ENCODE measurements at regions not wholly inside any gene's neighbourhood (a gene's known extent, or its start where the extent isn't known, plus 50 kb on each side); places are given as distances from the start of the nearest gene placed in this dataset.

- Histone ChIP-seq H3K36me3 (no peaks in the 10 kb centered on the region), H3K4me3 (no peak overlapping the region), H3K9me3 (no peaks in the 10 kb centered on the region), H3K4me1 (replicated peaks) (no peaks in the 10 kb centered on the region), H3K27ac (no peak overlapping the region), H3K27me3 (replicated peaks; ENCODE audit: insufficient read depth) (no peaks in the 10 kb centered on the region)
- no peak for TF ChIP-seq CTCF (IDR thresholded peaks at IDR 0.05)
- no peak for TF ChIP-seq POLR2A (IDR thresholded peaks at IDR 0.05)
- TF ChIP-seq POLR2AphosphoS5 (IDR thresholded peaks at IDR 0.05): no peak
- intact Hi-C loops (cut with DNase I): no loop called here
- WGBS: 46% methylated on average over 4 of the region's 4 CpGs
- DNase-seq (ENCODE audit: low spot score): no peak
Measured at GRCh38 chr11:104487046-104487806, 323.3 kb upstream of the PDGFD start.

DNA sequence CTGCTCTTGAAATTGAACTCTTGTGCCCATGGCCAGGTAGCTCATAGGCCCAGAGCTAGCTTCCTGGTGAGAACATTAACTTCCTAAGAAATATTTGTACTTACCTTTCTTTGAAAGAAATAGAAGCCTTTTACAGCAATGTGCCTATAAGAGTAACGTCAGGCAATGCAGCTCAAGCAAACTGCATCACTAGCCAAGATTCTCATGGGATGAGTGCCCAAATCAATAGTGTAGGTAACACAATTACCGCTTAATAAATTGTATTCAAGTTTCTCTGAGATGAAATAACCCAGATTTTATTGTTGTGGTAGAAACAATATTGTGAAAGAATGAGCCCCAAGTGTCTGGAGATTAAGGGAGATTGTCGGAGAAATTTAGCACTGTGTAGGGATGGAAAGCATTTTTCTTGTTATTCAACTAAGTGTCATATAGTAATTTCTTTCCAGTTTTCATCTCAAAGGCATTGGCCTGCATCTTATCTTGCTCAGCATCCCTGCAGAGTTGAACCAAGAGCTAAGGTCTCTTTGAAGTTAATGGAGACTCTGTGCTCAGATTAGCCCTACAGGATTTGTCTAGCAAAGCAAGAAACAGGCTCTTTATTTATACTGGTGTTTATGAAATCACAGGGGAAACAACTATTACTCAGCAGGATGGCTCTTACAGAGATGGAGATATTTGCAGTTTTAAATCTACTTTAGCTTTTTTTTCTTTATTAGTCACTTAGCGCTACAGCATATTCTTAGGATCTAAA is 321.0 kb upstream of the PDGFD start:
- no peak overlapping the region for H3K4me3 ChIP-seq
- TF ChIP-seq CTCF (IDR thresholded peaks at IDR 0.05): no peak
- no peak for TF ChIP-seq POLR2AphosphoS5 (IDR thresholded peaks at IDR 0.05)
- TF ChIP-seq POLR2A (IDR thresholded peaks at IDR 0.05): no peak
- no peaks in the 10 kb centered on the region for H3K36me3 ChIP-seq
- H3K4me1 ChIP-seq (replicated peaks): no peaks in the 10 kb centered on the region
- H3K27me3 ChIP-seq (replicated peaks; ENCODE audit: insufficient read depth): no peaks in the 10 kb centered on the region
- WGBS: 47% methylated on average over 4 of the region's 4 CpGs
- intact Hi-C loops (cut with DNase I): no loop called here
- H3K27ac ChIP-seq: no peak overlapping the region
- no peak for DNase-seq (ENCODE audit: low spot score)
- no peaks in the 10 kb centered on the region for H3K9me3 ChIP-seq

- no peaks in the 10 kb centered on the region for H3K4me1 ChIP-seq (replicated peaks)
- no peaks in the 10 kb centered on the region for H3K9me3 ChIP-seq
- intact Hi-C loops (cut with DNase I): no loop called here
- no peaks in the 10 kb centered on the region for H3K27me3 ChIP-seq (replicated peaks; ENCODE audit: insufficient read depth)
- H3K4me3 ChIP-seq: no peak overlapping the region
- no peak for TF ChIP-seq CTCF (IDR thresholded peaks at IDR 0.05)
- TF ChIP-seq POLR2A (IDR thresholded peaks at IDR 0.05): no peak
- no peak for TF ChIP-seq POLR2AphosphoS5 (IDR thresholded peaks at IDR 0.05)
- no peak overlapping the region for H3K27ac ChIP-seq
- WGBS: 71% methylated on average over 2 of the region's 2 CpGs
- H3K36me3 ChIP-seq: no peaks in the 10 kb centered on the region
- DNase-seq (ENCODE audit: low spot score): no peak
Measured at GRCh38 chr11:104476898-104477297, 313.0 kb upstream of the PDGFD start.

DNA sequence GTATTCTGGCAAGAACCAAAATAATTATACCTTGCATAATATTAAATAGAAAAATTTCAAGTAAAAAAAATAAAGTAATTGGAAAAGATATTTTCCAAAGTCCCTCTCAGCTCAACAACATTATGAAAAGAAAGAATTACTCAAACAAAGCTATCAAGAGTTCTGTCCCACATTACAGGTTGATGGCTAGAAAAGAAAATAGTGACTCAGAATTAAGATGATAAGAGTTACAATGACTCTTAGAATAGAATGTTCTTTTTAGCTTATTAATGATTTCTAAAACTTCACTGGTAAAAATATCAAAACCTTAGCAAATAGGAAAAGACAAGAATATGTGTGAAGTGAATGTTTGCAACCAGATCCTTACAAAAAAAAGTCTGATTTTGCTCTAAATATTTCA is 312.5 kb upstream of the PDGFD start:
- Histone ChIP-seq H3K27me3 (replicated peaks; ENCODE audit: insufficient read depth) (no peaks in the 10 kb centered on the region), H3K36me3 (no peaks in the 10 kb centered on the region), H3K27ac (no peak overlapping the region), H3K9me3 (no peaks in the 10 kb centered on the region), H3K4me3 (no peak overlapping the region), H3K4me1 (replicated peaks) (no peaks in the 10 kb centered on the region)
- no peak for DNase-seq (ENCODE audit: low spot score)
- TF ChIP-seq POLR2AphosphoS5 (IDR thresholded peaks at IDR 0.05): no peak
- TF ChIP-seq CTCF (IDR thresholded peaks at IDR 0.05): no peak
- no peak for TF ChIP-seq POLR2A (IDR thresholded peaks at IDR 0.05)
- intact Hi-C loops (cut with DNase I): no loop called here

- TF ChIP-seq CTCF (IDR thresholded peaks at IDR 0.05) (no peak), POLR2A (IDR thresholded peaks at IDR 0.05) (no peak), POLR2AphosphoS5 (IDR thresholded peaks at IDR 0.05) (no peak)
Measured at GRCh38 chr11:104467404-104467803, 303.5 kb upstream of the PDGFD start.

More at GRCh38 chr11:104467404-104467803, 303.5 kb upstream of the PDGFD start:
- intact Hi-C loops (cut with DNase I): no loop called here
- no peak for DNase-seq (ENCODE audit: low spot score)
- Histone ChIP-seq H3K27me3 (replicated peaks; ENCODE audit: insufficient read depth) (no peaks in the 10 kb centered on the region), H3K9me3 (no peaks in the 10 kb centered on the region), H3K4me1 (replicated peaks) (no peaks in the 10 kb centered on the region), H3K4me3 (no peak overlapping the region), H3K27ac (no peak overlapping the region), H3K36me3 (no peaks in the 10 kb centered on the region)
